Right lung (tissue), 2 donors: ENCODE measurements at regions not wholly inside any gene's neighbourhood (a gene's known extent, or its start where the extent isn't known, plus 50 kb on each side); places are given as distances from the start of the nearest gene placed in this dataset.
"Not testable (repeated sequence)": the region's sequence is repeated elsewhere in the genome, so short reads cannot be mapped to it uniquely, and the experiment has no call there.

Source experiments
- DNase-seq, 2 donors: peaks; one replicate each; pipeline ENCODE4 v3.0.0-alpha.2; 2013

GRCh38 chr19:14283813-14284520 lies 78.0 kb upstream of the ADGRL1 start:
- DNase-seq: not testable (repeated sequence)

GRCh38 chr19:14279270-14279669 lies 73.3 kb upstream of the ADGRL1 start:
- DNase-seq: not testable (repeated sequence)

GRCh38 chr19:14277608-14278007 lies 71.6 kb upstream of the ADGRL1 start:
- no peak for DNase-seq

GRCh38 chr19:14275823-14276222 lies 69.9 kb upstream of the ADGRL1 start:
- DNase-seq: not testable (repeated sequence)

GRCh38 chr19:14272623-14273022 lies 66.7 kb upstream of the ADGRL1 start:
- DNase-seq: no peak

GRCh38 chr19:14271840-14272239 lies 65.9 kb upstream of the ADGRL1 start:
- no peak for DNase-seq

- not testable (repeated sequence) for DNase-seq
Observed at GRCh38 chr19:14270557-14270956, 64.6 kb upstream of the ADGRL1 start.

- no peak for DNase-seq
Observed at GRCh38 chr19:14267224-14267741, 61.3 kb upstream of the ADGRL1 start.

- not testable (repeated sequence) for DNase-seq
Observed at GRCh38 chr19:14266208-14266607, 60.2 kb upstream of the ADGRL1 start.

- DNase-seq: no peak
Observed at GRCh38 chr19:14265290-14266036, 59.5 kb upstream of the ADGRL1 start.

GRCh38 chr19:14255902-14256649 lies 50.1 kb upstream of the ADGRL1 start:
- not testable (repeated sequence) for DNase-seq
